Skeletal muscle satellite cell (primary cell): ENCODE measurements at regions not wholly inside any gene's neighbourhood (a gene's known extent, or its start where the extent isn't known, plus 50 kb on each side); places are given as distances from the start of the nearest gene placed in this dataset.

Source experiments
- H3K27me3 ChIP-seq: 2 replicates; pipeline ENCODE4 v1.7.0; 2013; ENCODE audit warnings: low read length; ENCODE audit not compliant: control insufficient read depth, insufficient read depth
- H3K36me3 ChIP-seq: 2 replicates; pipeline ENCODE4 v1.7.0; 2013; ENCODE audit warnings: mild to moderate bottlenecking, control low read depth, low read length; ENCODE audit not compliant: insufficient read depth
- H3K4me1 ChIP-seq: 2 replicates; pipeline ENCODE4 v1.7.0; 2013; ENCODE audit warnings: low read length; ENCODE audit not compliant: control insufficient read depth, insufficient read depth
- H3K4me2 ChIP-seq: 2 replicates; pipeline ENCODE4 v1.7.0; 2013; ENCODE audit warnings: mild to moderate bottlenecking, low read length
- H3K4me3 ChIP-seq: 2 replicates; pipeline ENCODE4 v1.7.0; 2013; ENCODE audit warnings: low read length
- H3K9ac ChIP-seq: 2 replicates; pipeline ENCODE4 v1.7.0; 2013; ENCODE audit warnings: mild to moderate bottlenecking, low read depth, low read length, moderate library complexity
- H3K9me3 ChIP-seq: replicated peaks from 2 replicates; pipeline ENCODE4 v1.7.0; 2013; ENCODE audit warnings: mild to moderate bottlenecking, control low read depth, low read length

DNA sequence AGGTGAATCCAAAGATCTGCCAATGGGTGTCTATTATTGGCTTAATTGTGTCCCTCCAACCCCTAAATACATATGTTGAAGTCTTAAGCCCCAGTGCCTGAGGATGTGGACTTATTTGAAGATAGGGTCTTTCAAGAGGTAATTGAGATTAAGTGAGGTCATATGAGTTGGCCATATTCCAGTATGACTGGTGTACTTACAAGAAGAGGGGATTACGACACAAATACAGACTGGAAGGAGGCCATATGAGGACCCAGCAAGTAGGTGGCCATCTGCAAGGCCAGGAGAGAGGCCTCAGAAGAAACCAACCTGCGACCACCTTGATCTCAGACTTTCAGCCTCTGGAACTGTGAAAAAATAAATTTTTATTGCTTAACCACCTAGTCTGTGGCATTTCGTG lies 121.1 kb upstream of the FN1 start:
- H3K36me3 ChIP-seq = no peaks in the 10 kb centered on the region
- H3K27me3 ChIP-seq = no peaks in the 10 kb centered on the region
- H3K4me2 ChIP-seq = no peak overlapping the region
- H3K9ac ChIP-seq = no peak overlapping the region
- no peaks in the 10 kb centered on the region for H3K9me3 ChIP-seq
- H3K4me1 ChIP-seq = peaks cover 19% of the 10 kb centered on the region
- no peak overlapping the region for H3K4me3 ChIP-seq

DNA sequence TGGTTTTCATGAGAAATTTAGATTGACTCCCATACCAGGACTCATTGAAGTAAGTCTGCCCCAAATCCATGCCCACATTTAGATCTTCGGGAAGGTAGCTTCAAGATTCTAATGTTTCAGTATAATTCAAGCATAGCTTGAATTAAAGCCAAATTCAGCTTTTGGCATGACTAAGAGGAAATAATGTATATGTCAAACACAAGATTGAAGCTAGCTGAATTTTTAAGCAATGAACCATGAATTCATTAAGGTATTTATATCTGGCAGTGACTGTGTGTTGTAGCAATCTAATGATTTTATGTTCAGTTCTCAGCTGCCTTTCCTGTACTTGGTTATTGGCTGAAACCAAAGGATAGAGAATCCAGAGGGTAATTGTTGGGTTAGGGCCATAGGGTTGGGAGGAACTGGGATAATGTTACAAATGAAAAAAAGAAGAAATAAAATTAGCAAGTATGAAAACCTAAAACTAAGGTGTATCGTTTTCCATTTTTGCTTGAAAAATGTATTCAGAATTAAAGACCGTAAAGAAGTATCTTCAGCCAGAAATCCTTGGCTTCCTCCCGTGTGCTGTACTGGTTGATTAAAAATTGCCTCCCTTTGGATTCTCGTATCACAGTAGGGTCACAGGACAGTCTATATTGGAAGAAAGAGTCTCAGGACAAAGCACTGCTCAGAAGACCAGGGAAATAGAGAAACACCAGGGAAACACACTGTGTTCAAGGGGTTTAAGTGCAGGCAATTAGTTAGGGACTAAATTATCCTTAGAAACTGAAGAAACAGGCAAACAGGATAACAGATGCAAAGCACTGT lies 119.0 kb upstream of the FN1 start:
- peak overlapping the region; percentile 11 for H3K4me2 ChIP-seq

DNA sequence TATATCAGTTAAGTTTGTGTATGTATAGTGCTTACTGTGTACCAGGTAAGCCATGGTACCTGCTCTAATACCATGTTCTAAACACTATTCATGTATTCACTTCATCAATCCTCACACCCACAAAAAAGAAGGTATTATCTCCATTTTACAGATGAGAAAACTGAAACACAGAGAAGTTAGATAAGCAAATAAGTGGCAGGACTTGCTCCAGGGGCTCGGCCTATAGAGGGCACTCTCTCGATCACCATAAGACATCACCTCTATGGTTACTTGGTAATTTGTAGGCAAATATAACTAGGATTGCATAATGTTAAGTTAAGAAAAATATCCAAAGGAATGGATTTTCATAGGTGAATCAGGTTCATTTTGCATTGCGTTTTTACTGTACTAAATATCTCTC lies 118.1 kb upstream of the FN1 start:
- H3K4me3 ChIP-seq = no peak overlapping the region
- H3K9ac ChIP-seq = no peak overlapping the region
- no peaks in the 10 kb centered on the region for H3K9me3 ChIP-seq
- no peak overlapping the region for H3K4me2 ChIP-seq
- H3K36me3 ChIP-seq = no peaks in the 10 kb centered on the region
- peaks cover 19% of the 10 kb centered on the region for H3K4me1 ChIP-seq
- no peaks in the 10 kb centered on the region for H3K27me3 ChIP-seq

More for the DNA sequence above, 119.0 kb upstream of the FN1 start:
- H3K4me3 ChIP-seq = no peak overlapping the region
- H3K27me3 ChIP-seq = no peaks in the 10 kb centered on the region
- no peaks in the 10 kb centered on the region for H3K9me3 ChIP-seq
- H3K4me1 ChIP-seq = peaks cover 19% of the 10 kb centered on the region
- no peak overlapping the region for H3K9ac ChIP-seq
- H3K36me3 ChIP-seq = no peaks in the 10 kb centered on the region

DNA sequence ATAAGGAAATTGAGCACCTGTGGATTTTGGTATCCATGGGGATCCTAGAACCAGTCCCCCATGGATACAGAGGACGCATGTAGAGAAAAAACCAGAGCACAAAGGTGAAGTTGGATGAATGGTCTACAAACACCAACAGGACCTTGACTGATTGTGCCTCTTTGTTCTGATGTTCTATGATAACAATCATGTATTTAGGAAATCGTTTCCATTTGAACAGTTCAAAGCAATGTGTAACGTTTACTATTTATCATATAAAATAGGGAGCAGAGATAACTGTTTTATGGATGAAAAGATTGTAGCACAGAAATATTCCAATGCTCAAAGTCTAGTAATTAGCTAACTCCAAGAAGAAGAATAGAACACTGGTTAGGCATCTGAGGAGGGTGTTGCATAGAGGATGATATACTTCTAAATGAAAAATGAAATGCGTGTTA lies 116.3 kb upstream of the FN1 start:
- no peak overlapping the region for H3K9ac ChIP-seq
- peaks cover 15% of the 10 kb centered on the region for H3K4me1 ChIP-seq
- no peak overlapping the region for H3K4me2 ChIP-seq
- no peaks in the 10 kb centered on the region for H3K27me3 ChIP-seq
- H3K4me3 ChIP-seq = no peak overlapping the region
- H3K36me3 ChIP-seq = no peaks in the 10 kb centered on the region
- H3K9me3 ChIP-seq = no peaks in the 10 kb centered on the region

DNA sequence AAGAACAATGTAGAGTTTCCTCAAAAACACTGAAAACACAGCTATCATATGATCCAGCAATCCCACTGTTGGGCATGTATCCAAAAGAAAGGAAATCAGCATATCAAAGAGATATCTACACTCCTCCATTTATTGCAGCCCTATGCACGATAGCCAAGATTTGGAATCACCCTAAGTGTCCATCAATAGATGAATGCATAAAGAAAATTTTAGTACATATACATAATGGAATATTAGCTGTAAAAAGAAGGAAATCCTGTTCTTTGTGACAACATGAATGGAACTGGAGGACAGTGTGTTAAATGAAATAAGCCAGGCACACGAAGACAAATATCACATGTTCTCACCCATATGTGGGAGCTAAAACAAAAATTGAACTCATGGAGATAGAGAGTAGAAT lies 114.5 kb upstream of the FN1 start:
- Histone ChIP-seq H3K27me3 (no peaks in the 10 kb centered on the region), H3K36me3 (no peaks in the 10 kb centered on the region), H3K4me2 (no peak overlapping the region), H3K4me3 (no peak overlapping the region), H3K4me1 (peaks cover 11% of the 10 kb centered on the region), H3K9me3 (no peaks in the 10 kb centered on the region), H3K9ac (no peak overlapping the region)

DNA sequence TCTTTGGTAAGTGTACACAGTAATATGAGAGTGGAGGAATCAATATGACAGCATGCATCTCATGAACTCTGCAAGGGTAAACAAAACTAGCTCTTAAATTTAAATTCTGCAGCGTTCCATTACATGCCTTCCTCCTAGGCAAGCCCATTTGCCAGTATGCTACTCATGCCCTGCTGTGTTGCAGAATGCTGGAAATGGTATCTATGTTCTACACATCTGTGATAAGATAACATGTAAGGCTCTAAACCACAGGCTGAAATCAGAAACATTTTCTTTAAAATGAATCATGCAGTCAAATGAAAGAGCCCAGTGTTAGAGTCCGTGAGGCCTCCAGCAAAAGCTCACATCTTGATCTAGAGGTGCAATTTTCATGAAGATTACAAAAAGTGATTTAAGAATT lies 112.8 kb upstream of the FN1 start:
- Histone ChIP-seq H3K27me3 (no peaks in the 10 kb centered on the region), H3K9ac (no peak overlapping the region), H3K36me3 (no peaks in the 10 kb centered on the region), H3K4me2 (no peak overlapping the region), H3K9me3 (no peaks in the 10 kb centered on the region), H3K4me3 (no peak overlapping the region), H3K4me1 (no peaks in the 10 kb centered on the region)

DNA sequence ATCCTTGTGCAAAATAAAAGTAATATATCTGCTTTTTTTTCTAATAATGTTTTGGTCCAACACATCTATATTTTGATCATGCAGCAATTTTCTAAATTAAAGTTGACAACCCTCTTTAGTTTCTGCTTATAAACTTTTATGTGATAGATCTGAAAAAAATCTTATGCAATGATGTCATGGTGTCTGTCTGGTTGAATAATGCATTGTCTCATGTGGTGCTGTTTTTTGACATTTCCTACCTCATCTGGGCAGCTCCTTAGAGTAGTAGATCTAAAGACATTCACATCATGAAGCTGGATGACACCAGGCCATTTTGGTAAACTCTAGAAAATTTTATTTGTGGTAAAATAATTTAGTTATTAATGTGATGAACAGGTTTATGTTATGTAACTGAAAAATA lies 106.8 kb upstream of the FN1 start:
- no peaks in the 10 kb centered on the region for H3K36me3 ChIP-seq
- no peak overlapping the region for H3K9ac ChIP-seq
- H3K27me3 ChIP-seq = no peaks in the 10 kb centered on the region
- H3K4me1 ChIP-seq = peaks cover 19% of the 10 kb centered on the region
- H3K9me3 ChIP-seq = no peaks in the 10 kb centered on the region
- H3K4me2 ChIP-seq = no peak overlapping the region
- H3K4me3 ChIP-seq = no peak overlapping the region

DNA sequence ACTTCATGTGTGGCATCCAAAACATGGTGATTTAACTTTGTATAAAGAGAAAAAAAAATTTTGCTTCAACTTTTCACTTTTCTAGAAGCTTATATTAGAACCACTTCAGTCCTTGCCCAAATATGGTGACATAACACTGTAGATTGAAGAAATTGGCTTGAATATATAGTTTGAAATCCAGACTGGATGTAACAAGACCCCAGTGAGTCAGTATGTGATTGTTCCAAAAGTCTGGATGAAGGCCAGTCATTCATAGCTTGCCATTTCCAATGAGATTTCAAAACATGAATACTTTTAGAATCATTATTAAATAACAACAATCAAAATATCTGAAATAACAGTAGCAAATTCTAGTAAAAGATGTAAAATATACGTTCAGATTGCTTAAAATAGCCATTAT lies 104.8 kb upstream of the FN1 start:
- Histone ChIP-seq H3K36me3 (no peaks in the 10 kb centered on the region), H3K4me3 (no peak overlapping the region), H3K4me1 (peaks cover 39% of the 10 kb centered on the region), H3K27me3 (no peaks in the 10 kb centered on the region), H3K9ac (peak overlapping the region; percentile 35), H3K4me2 (peak overlapping the region; percentile 25), H3K9me3 (no peaks in the 10 kb centered on the region)

DNA sequence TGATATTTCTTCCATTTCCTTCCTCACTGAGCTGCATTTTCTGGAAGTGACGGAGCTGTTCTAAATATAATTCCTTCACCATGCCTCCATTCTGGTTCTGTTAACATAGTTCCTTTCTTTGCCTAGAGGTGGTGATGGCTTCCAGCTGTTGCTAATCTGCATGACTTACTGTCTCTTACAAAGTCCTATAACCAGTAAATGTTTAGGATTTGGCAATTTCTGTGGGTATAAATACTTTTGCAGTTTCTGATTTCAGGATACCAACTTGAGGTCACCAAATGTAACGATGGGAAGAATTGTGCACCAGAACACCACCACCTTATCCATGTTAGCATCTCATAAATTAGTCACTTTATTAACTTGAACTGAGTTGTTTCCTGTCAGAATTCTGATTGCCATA lies 101.7 kb upstream of the FN1 start:
- Histone ChIP-seq H3K4me2 (no peak overlapping the region), H3K4me1 (peaks cover 46% of the 10 kb centered on the region), H3K9me3 (no peaks in the 10 kb centered on the region), H3K36me3 (no peaks in the 10 kb centered on the region), H3K4me3 (no peak overlapping the region), H3K27me3 (no peaks in the 10 kb centered on the region), H3K9ac (peak overlapping the region; percentile 64)

DNA sequence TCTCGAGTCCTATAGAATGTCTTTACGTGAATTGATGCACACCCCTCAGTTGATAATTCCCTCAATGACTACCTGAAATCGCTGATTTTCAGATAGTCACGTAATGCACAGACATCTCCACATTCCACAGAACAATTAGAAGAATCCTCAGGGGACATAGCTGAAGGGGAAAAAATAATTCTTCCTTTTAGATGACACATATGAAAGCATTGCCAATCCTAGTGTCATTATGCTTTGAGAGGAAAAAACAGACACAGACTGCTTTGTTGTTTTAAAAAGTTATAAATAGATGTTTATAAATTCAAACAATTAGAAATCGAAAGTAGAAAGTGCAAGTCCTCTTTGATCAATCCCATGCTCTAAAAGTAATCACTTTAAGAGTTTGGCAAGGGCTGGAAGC lies 100.6 kb upstream of the FN1 start:
- Histone ChIP-seq H3K27me3 (no peaks in the 10 kb centered on the region), H3K4me3 (peak overlapping the region; percentile 15), H3K9me3 (no peaks in the 10 kb centered on the region), H3K36me3 (no peaks in the 10 kb centered on the region), H3K4me2 (peak overlapping the region; percentile 28), H3K4me1 (peaks cover 51% of the 10 kb centered on the region), H3K9ac (peak overlapping the region; percentile 64)

DNA sequence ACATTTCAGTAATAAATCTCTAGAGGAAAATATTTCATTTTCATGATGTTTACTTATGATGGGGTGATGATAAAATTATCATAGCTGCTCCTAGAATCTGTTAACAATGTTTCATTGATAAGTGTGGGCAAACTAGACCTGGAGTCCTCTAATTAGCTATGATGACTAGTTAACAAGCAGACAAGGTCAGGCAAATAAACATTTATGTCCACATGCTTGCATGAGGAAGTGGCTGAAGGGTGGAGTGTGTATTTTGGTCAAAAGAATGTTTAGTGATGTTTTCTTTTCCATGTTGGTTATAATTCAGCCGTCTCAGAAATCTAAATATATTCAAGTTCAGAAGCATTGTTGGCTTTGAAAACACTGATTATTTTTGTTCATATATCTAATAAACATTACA lies 99.9 kb upstream of the FN1 start:
- H3K9ac ChIP-seq = peak overlapping the region; percentile 64
- no peaks in the 10 kb centered on the region for H3K9me3 ChIP-seq
- no peak overlapping the region for H3K4me3 ChIP-seq

DNA sequence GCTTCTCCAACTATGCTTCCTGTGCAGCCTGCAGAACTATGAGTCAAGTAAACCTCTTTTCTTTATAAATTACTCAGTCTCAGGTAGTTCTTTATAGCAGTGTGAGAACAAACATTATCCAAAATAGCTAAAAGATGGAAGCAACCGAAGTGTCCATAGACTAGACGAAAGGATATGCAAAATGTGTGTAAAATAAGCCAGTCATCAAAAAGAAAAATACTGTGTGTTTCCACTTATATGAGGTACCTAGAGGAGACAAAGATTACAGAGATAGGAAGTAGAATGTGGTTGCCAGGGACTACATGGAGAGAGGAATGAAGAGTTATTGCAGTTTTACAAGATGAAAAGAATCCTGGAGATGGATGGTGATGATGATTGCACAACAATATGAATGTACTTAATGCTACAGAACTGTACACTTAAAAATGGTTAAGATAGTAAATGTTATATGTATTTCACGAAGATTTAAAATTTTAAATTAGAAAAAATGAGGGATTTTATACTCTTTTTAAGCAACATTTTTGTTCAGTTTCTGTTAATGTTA lies 99.3 kb upstream of the FN1 start:
- Histone ChIP-seq H3K4me3 (no peak overlapping the region), H3K36me3 (no peaks in the 10 kb centered on the region), H3K4me1 (peaks cover 54% of the 10 kb centered on the region), H3K9me3 (no peaks in the 10 kb centered on the region), H3K4me2 (peak overlapping the region; percentile 8), H3K9ac (peak overlapping the region; percentile 64), H3K27me3 (no peaks in the 10 kb centered on the region)

More for the DNA sequence above, 99.9 kb upstream of the FN1 start:
- H3K4me2 ChIP-seq = peak overlapping the region; percentile 28
- H3K27me3 ChIP-seq = no peaks in the 10 kb centered on the region
- no peaks in the 10 kb centered on the region for H3K36me3 ChIP-seq
- peaks cover 52% of the 10 kb centered on the region for H3K4me1 ChIP-seq
